DMS53 treated with DMSO at 0.1 percent for 48 hours (cell line): ENCODE measurements at regions not wholly inside any gene's neighbourhood (a gene's known extent, or its start where the extent isn't known, plus 50 kb on each side); places are given as distances from the start of the nearest gene placed in this dataset.
A peak's percentile ranks its signal among the peaks of the same experiment; 100 is the strongest.
"Not testable (repeated sequence)": the region's sequence is repeated elsewhere in the genome, so short reads cannot be mapped to it uniquely, and the experiment has no call there.

Experiments
- DNase-seq: peaks from one replicate; lab custom pipeline; 2025; ENCODE audit not compliant: unreplicated experiment; lab: John Stamatoyannopoulos, UW

DNA sequence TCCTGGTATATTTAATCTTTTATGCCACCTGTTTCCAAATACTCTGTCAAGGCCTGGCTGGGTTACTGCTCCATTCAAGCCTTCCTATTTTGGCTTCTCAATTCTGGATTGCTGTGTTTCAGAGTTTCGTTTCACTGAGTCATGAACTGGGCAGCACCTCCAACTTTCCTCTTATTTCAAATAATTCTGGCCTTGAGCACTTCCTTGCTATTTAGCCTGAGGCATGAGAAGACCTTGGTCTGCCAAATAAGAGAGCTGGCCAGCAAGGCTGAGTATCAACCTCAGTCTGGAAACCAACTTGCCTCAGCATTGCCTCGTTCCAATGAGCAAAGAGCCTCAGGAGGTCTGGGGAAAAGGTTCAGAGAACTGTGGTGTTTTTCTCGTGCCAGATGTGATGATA lies 66.6 kb downstream of the TNFAIP3 start:
- no peak for DNase-seq

DNA sequence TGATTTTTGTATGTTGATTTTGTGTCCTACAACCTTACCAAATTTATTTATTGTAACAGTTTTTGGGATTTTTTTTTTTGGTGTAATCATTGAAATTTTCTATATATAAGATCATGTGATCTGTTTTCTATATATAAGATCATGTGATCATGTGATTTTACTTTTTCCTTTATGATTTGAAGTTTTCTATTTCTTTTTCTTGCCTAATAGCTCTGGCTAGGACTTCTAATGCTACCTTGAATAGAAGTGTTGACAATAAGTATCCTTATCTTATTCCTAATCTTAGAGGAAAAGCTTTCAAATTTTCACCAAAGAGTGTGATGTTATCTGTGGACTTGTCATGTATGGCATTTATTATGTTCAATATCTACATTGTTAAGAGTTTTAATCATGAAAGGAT lies 69.7 kb downstream of the TNFAIP3 start:
- DNase-seq, result no peak

- DNase-seq, result no peak
These were observed 70.8 kb downstream of the TNFAIP3 start for GRCh38 chr6:137937834-137938233.

DNA sequence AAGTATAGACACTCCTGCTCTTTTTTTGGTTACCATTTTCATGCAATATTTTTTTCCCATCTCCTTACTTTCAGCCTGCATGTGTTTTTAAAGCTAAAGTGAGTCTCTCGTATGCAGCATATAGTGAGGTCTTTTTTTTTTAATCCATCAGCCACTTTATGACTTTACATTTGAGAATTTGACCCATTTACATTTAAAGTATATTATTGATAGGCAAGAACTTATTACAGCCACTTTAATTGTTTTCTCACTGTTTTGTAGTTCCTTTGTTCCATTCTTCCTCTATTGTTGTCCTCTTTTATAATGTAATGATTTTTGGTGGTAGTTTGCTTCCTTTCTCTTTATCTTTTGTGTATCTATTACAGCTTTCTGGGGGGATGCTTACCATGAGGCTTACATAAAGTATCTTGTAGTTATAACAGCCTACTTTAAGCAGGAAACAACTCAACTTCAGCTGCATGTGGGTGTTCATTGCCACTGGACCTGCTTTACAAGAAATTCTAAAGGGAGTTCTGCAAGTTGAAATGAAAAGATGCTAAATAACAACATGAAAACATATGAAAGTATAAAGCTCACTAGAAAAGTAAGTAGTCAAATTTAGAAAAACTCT lies 71.8 kb downstream of the TNFAIP3 start:
- DNase-seq, result no peak

DNA sequence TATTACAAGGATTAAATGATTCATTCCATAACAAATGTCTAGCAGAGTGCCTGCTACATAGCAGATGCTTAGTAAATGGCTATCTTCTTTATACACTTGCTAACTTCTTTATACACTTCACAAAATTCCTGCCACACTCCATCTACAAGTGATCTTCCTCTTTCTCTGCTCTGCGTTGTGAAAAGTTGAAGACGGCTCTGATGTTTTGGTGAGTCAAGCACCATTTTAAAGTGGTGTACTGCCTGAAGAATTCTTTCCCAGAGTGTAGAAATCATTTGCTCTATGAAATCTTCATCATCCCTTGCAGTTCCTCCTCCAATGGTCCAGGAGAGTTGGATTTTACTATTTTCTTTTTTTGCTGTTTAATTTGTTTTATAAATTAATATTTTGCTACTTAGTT lies 74.9 kb downstream of the TNFAIP3 start:
- no peak for DNase-seq

GRCh38 chr6:137942736-137943135 lies 75.7 kb downstream of the TNFAIP3 start:
- DNase-seq, result no peak

DNA sequence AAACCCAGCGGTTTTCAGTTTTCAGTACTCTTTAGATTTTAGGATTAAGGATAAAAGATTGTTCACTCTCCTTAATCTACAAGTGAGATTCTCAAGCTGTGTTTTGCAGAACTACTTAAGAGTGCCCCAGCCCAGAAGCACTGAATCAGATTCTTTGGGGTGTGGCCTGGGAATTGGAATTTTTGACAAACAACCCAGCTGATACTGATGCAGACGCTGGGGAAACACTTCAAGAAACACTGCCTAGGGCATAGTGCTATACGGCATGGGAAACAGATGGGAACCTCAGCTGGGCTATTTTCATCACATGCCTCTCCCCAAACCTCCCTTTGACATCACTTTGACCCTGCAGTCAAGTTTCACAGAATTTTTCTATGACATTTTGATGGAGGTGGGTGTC lies 77.3 kb downstream of the TNFAIP3 start:
- DNase-seq, result not testable (repeated sequence)

DNA sequence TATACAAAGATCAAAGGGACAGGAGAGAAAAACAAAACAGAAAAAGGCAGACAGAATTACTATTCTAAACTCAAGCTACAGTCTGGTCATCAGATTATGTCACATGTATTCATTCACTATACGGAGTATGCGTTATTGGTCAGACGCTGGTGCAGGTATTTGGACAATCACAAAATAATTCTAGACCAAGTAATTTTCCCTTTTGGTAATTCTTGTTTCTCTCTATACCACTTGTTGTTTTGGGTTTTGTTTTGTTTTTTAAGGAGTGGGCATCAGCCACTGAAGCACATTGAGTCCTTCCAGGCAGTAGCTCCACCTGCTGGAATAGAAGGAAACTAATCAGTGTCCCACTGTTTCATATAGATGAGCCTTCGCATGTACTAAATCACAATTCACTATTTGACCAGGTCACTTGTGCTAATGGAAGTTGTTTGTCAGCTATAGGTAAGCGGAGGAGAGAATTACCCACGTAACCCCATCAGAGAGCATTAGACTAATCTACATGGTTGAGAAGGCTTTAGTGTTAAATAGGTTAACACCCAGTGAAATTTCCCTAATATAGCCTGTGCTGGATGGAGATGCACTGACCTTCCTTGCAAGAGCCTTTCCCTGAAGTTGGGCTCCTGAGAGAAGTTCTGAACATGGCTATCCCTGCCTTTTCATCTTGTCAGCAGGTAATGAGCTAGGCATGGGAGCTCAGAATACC lies 77.9 kb downstream of the TNFAIP3 start:
- peak; percentile 29 for DNase-seq

GRCh38 chr6:137949686-137950390 lies 82.8 kb downstream of the TNFAIP3 start:
- DNase-seq, result no peak

GRCh38 chr6:137950581-137950980 lies 83.5 kb downstream of the TNFAIP3 start:
- no peak for DNase-seq

DNA sequence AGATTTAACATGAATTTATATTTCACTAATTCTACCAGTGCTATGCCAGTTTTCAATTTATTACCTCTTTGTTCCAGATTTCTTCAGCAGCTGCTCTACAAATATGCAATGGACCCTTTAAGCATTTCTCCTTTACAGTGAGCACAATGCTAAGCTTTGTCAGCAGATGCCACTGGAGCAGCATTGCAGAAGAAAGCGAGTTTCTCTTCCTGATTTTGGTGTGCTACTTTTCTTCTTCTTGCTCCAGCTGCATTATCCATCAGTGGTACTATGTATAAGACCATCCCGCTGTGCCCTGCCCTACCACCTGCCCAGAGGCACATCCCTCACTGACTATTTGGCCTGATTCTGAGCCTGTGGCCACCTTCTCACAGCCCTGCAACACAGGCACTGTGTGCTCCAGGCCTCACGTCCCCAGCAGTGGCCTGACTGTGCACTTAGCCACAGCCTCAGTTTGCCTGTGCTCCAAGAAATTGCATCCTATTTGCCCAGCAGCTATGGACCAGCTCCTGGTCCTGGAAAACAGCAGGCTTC lies 84.1 kb downstream of the TNFAIP3 start:
- no peak for DNase-seq

DNA sequence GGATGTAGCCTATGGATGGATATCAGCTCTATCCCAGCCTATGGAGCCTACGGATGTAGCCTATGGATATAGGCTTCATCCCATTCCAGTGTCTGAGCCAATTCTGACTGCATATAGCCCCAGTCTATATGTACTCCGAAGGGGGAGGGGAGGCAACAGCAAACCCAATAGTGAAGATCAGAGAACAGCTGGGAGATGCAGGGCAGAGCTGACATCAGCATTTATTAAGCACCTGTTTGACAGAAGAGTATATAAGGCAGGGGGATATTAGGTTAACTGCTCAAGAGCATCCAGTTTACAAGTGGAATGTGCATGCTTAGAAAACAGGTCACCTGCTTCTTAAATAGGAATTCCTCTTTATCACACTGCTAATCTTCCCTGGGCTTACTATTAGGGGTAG lies 85.2 kb downstream of the TNFAIP3 start:
- DNase-seq, result no peak

DNA sequence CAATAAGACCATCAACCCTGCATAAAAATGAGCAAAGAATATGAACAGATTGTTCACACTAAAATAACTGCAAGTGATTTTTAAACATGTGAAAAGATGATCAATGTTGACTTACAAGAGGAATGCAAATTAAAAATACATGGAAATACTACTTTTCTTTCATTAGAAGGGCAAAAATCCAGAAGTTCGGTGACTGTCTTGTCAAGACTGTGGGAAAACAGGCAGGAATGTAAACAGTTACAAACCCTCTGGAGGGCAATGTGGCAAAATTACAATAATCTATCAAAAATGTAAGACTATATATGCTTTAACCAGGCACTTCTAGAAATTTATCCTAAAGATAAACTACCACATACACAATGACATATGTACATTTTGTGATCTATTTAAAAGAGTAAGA lies 86.7 kb downstream of the TNFAIP3 start:
- no peak for DNase-seq

DNA sequence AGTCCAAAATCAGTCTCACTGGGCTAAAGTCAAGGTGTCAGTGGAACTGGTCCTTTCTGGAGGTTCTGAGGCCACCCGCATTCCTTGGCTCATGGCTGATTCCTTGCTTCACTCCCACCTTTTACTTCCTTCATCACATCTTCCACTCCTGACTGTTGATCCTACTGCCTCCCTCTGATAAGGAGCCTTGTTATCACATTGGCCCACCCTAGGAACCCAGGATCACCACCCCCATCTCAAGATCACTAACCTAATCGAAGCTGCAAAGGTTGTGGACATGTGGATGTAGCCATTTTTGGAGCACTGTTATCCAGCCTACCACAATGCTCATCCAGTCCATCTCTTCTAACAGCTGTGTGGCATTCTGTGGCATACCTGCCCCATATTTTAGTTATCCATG lies 87.2 kb downstream of the TNFAIP3 start:
- no peak for DNase-seq

DNA sequence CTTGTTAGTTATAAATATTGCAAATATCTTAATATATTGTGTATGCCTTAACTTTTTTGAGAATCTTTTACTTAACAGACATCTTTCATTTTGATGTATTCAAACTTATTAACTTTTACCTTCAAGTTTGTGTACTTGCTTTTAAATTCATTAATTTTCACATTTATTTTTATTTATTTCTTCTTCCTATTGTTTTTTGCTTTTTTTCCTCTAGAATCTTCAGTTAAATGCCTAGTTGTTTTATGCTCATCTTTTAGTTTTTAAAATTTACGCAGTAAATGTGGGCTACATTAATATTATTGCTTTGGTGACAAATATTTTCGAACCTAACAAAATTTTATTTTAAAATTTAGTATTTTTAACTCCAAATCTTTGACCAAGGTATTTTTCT lies 89.0 kb downstream of the TNFAIP3 start:
- DNase-seq, result no peak

- DNase-seq, result no peak
These were observed 90.4 kb downstream of the TNFAIP3 start for GRCh38 chr6:137957471-137957870.

DNA sequence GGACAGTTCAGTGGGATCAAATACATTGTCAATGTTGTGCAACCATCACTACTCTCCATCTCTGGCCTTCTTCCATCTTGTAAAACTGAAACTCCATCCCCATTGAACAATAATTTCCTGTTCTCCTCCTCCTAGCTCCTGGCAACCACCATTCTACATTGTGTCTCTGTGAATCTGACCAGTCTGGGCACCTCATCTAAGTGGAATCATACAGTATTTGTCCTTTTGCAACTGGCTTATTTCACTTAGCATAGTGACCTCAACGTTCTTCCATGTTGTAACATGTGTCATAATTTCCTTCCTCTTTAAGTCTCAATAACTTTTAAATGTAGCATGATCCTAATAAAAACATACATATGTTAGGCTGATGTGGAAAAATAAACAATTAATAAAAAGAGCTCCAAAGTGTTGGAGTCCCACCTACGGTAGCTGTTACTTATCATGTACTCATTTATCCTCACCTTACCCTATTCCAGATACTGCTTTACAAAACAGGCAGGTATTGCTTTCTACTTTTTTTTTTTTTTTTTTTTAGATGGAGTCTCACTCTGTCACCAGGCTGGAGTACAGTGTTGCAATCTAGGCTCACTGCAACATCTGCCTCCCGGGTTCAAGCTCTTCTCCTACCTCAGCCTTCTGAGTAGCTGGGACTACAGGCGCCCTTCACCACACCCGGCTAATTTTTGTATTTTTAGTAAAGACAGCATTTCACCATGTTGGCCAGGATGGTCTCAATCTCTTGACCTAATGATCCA lies 91.9 kb downstream of the TNFAIP3 start:
- no peak for DNase-seq

GRCh38 chr6:137962725-137963124 lies 95.7 kb downstream of the TNFAIP3 start:
- no peak for DNase-seq

- no peak for DNase-seq
These were observed 97.8 kb downstream of the TNFAIP3 start for GRCh38 chr6:137964876-137965275.

- DNase-seq, result no peak
These were observed 100.8 kb downstream of the TNFAIP3 start for GRCh38 chr6:137967689-137968454.

DNA sequence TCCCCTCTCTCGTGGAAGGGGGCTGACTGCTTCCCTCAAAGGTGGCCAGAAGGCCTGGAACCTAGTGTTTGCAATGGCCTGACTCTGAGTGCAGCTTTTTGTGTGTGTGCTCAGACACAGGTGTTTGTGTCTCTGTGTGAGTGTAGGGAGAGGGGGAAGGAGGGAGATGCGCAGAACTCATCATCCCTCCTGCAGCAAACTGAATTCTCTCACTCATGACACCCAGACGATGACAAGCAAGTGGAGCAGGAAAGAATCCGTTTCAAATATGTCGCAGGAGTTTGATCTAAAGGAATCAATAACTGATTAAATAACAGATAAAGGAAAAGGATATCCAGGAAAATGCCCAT lies 101.4 kb downstream of the TNFAIP3 start:
- DNase-seq, result no peak
